ENCODE measurements at regions not wholly inside any gene's neighbourhood (a gene's known extent, or its start where the extent isn't known, plus 50 kb on each side); places are given as distances from the start of the nearest gene placed in this dataset.

DNA sequence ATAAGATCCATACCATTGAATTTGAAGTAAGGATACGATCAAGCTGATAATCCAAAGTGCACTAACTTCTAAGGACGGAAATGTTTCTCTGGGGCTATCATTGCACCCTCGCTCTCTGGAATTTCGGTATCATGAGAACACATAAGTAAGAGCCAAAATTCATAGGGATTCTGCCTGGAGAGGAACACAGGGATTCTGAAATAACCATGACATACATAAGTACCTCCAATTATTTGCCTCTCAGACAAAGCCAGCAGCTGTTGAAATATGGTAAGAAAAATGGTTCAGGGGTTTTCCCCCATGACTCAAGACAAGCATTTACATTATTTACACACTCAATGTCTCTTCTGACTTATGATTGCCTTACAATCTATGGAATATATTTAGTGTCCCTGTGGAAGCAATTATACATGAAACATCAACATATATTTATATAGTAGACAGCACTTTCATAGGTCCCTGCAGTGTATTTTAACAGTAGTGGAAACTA is 1123.6 kb upstream of the SEL1L start:
- TF ChIP-seq POLR2A (IDR thresholded peaks at IDR 0.05) = no peak
- TF ChIP-seq, protein P1, sequence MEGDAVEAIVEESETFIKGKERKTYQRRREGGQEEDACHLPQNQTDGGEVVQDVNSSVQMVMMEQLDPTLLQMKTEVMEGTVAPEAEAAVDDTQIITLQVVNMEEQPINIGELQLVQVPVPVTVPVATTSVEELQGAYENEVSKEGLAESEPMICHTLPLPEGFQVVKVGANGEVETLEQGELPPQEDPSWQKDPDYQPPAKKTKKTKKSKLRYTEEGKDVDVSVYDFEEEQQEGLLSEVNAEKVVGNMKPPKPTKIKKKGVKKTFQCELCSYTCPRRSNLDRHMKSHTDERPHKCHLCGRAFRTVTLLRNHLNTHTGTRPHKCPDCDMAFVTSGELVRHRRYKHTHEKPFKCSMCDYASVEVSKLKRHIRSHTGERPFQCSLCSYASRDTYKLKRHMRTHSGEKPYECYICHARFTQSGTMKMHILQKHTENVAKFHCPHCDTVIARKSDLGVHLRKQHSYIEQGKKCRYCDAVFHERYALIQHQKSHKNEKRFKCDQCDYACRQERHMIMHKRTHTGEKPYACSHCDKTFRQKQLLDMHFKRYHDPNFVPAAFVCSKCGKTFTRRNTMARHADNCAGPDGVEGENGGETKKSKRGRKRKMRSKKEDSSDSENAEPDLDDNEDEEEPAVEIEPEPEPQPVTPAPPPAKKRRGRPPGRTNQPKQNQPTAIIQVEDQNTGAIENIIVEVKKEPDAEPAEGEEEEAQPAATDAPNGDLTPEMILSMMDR (IDR thresholded peaks at IDR 0.05) = no peak
